ENCODE measurements at regions not wholly inside any gene's neighbourhood (a gene's known extent, or its start where the extent isn't known, plus 50 kb on each side); places are given as distances from the start of the nearest gene placed in this dataset.

- H3K4me3 ChIP-seq (ENCODE audit: low read depth, low read length), result no peak overlapping the region
- TF ChIP-seq POLR2A (IDR thresholded peaks at IDR 0.05; ENCODE audit: extremely low read depth, insufficient read length) (no peak), MYC (IDR thresholded peaks at IDR 0.05; ENCODE audit: low read depth, low read length) (no peak)
- TF ChIP-seq, protein P1, sequence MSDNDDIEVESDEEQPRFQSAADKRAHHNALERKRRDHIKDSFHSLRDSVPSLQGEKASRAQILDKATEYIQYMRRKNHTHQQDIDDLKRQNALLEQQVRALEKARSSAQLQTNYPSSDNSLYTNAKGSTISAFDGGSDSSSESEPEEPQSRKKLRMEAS (IDR thresholded peaks at IDR 0.05; ENCODE audit: low read depth, low read length), result no peak
- TF ChIP-seq, protein P2, sequence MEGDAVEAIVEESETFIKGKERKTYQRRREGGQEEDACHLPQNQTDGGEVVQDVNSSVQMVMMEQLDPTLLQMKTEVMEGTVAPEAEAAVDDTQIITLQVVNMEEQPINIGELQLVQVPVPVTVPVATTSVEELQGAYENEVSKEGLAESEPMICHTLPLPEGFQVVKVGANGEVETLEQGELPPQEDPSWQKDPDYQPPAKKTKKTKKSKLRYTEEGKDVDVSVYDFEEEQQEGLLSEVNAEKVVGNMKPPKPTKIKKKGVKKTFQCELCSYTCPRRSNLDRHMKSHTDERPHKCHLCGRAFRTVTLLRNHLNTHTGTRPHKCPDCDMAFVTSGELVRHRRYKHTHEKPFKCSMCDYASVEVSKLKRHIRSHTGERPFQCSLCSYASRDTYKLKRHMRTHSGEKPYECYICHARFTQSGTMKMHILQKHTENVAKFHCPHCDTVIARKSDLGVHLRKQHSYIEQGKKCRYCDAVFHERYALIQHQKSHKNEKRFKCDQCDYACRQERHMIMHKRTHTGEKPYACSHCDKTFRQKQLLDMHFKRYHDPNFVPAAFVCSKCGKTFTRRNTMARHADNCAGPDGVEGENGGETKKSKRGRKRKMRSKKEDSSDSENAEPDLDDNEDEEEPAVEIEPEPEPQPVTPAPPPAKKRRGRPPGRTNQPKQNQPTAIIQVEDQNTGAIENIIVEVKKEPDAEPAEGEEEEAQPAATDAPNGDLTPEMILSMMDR (IDR thresholded peaks at IDR 0.05; ENCODE audit: low read depth, low read length), result no peak
- DNase-seq (ENCODE audit: low read depth), result no peak
These were observed 127.5 kb upstream of the WWC1 start for GRCh38 chr5:168163966-168164365.

- TF ChIP-seq, protein P2 (IDR thresholded peaks at IDR 0.05; ENCODE audit: low read depth, low read length), result no peak
- TF ChIP-seq MYC (IDR thresholded peaks at IDR 0.05; ENCODE audit: low read depth, low read length) (no peak), POLR2A (IDR thresholded peaks at IDR 0.05; ENCODE audit: extremely low read depth, insufficient read length) (no peak)
- TF ChIP-seq, protein P1 (IDR thresholded peaks at IDR 0.05; ENCODE audit: low read depth, low read length), result no peak
- no peak overlapping the region for H3K4me3 ChIP-seq (ENCODE audit: low read depth, low read length)
- DNase-seq (ENCODE audit: low read depth), result no peak
These were observed 126.1 kb upstream of the WWC1 start for GRCh38 chr5:168165221-168165914.

GRCh38 chr5:168165977-168166376, 125.5 kb upstream of the WWC1 start:
- TF ChIP-seq, protein P1 (IDR thresholded peaks at IDR 0.05; ENCODE audit: low read depth, low read length), result no peak
- TF ChIP-seq POLR2A (IDR thresholded peaks at IDR 0.05; ENCODE audit: extremely low read depth, insufficient read length), result no peak
- TF ChIP-seq, protein P2 (IDR thresholded peaks at IDR 0.05; ENCODE audit: low read depth, low read length), result no peak
- no peak for TF ChIP-seq MYC (IDR thresholded peaks at IDR 0.05; ENCODE audit: low read depth, low read length)
- DNase-seq (ENCODE audit: low read depth), result no peak

DNA sequence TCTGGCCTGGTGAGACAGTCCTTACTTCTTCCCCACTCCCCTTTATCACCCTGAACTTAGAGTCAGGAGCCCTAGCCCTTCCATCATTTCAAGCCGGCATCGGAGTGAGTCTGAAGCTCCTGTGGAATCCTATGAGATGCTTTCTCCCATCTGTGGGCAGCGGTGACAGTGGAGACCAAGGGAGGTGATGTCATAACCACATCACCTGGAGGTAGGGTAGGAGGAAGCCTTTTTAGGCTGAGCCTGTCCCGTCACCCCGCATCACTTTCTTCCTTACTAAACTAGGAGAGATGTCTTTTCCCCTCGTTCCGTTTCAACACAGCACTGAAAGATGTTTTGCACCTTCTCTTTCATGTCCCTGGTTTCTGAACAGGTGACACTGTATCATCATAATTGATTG, 124.1 kb upstream of the WWC1 start:
- TF ChIP-seq, protein P1 (IDR thresholded peaks at IDR 0.05; ENCODE audit: low read depth, low read length), result no peak
- TF ChIP-seq, protein P2 (IDR thresholded peaks at IDR 0.05; ENCODE audit: low read depth, low read length), result no peak
- TF ChIP-seq POLR2A (IDR thresholded peaks at IDR 0.05; ENCODE audit: extremely low read depth, insufficient read length) (no peak), MYC (IDR thresholded peaks at IDR 0.05; ENCODE audit: low read depth, low read length) (no peak)
- no peak overlapping the region for H3K4me3 ChIP-seq (ENCODE audit: low read depth, low read length)
- DNase-seq (ENCODE audit: low read depth), result no peak

More at GRCh38 chr5:168165977-168166376, 125.5 kb upstream of the WWC1 start:
- H3K4me3 ChIP-seq (ENCODE audit: low read depth, low read length), result no peak overlapping the region

DNA sequence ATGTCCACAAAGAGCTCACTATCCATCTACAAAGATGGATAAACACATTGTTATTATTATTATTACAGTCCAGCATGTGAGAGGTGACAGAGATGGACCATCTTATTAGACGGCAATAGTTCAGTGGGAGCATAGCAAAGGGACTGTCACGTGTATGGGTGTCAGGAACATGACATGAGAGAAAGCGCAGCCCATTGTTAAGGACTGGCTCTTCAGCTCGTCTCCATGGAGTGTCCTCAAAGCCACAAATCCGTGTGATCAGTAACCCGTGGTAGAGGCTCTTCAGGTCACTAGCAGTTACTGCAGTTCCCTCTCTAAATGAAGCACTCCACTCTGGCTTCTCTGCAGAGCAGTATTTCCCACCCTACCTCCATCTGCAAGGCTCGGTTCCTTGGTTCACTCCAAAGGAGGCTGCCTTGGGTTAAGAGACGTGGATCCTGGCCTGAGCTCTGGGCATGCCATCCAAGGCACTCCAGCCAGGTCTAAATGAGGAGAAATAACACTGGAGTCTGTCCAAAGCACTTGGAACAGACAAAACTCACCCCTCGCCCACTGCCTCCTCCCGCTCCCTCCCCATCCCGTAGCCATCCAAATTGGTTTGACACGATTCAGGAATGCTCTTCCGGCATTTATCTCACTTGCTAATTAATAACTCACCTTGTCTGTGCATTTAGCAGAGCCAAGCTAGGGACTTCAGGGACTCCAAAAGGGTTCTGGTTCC, 122.3 kb upstream of the WWC1 start:
- no peak overlapping the region for H3K4me3 ChIP-seq (ENCODE audit: low read depth, low read length)
- TF ChIP-seq, protein P2 (IDR thresholded peaks at IDR 0.05; ENCODE audit: low read depth, low read length), result no peak
- TF ChIP-seq POLR2A (IDR thresholded peaks at IDR 0.05; ENCODE audit: extremely low read depth, insufficient read length), result no peak
- TF ChIP-seq MYC (IDR thresholded peaks at IDR 0.05; ENCODE audit: low read depth, low read length), result no peak
- TF ChIP-seq, protein P1 (IDR thresholded peaks at IDR 0.05; ENCODE audit: low read depth, low read length), result no peak
- no peak for DNase-seq (ENCODE audit: low read depth)

All from NB4 (cell line).